Osteoblast (primary cell): ENCODE measurements at regions not wholly inside any gene's neighbourhood (a gene's known extent, or its start where the extent isn't known, plus 50 kb on each side); places are given as distances from the start of the nearest gene placed in this dataset.

ENCODE experiments used
- DNase-seq: peaks from one replicate; pipeline ENCODE4 v3.0.0; 2011; ENCODE audit warnings: low spot score, mixed read lengths; ENCODE audit not compliant: insufficient read length; ENCODE audit errors: missing footprints
- H2AFZ ChIP-seq: 2 replicates; pipeline ENCODE4 v1.6.0; 2011; ENCODE audit warnings: mild to moderate bottlenecking, low read length
- H3K27ac ChIP-seq: 2 replicates; pipeline ENCODE4 v1.5.1; 2011; ENCODE audit warnings: mild to moderate bottlenecking, low read depth, low read length, moderate library complexity
- H3K27me3 ChIP-seq: 2 replicates; pipeline ENCODE4 v1.6.0; 2012; ENCODE audit warnings: mild to moderate bottlenecking, control low read depth, inconsistent platforms, low read length, moderate library complexity; ENCODE audit not compliant: insufficient read depth
- H3K36me3 ChIP-seq: 2 replicates; pipeline ENCODE4 v1.5.1; 2011; ENCODE audit warnings: mild to moderate bottlenecking, low read length, control low read depth, moderate library complexity; ENCODE audit not compliant: insufficient read depth
- H3K4me1 ChIP-seq: 2 replicates; pipeline ENCODE4 v1.5.1; 2011; ENCODE audit warnings: mild to moderate bottlenecking, low read length, control low read depth, moderate library complexity; ENCODE audit not compliant: insufficient read depth
- H3K4me2 ChIP-seq: 2 replicates; pipeline ENCODE4 v1.6.0; 2011; ENCODE audit warnings: mild to moderate bottlenecking, low read length; ENCODE audit not compliant: insufficient read depth
- H3K4me3 ChIP-seq: fragments of 200-600 bp; sonication (generic); 3 replicates; pipeline ENCODE4 v1.5.1; 2012; ENCODE audit warnings: mild to moderate bottlenecking, low read length, inconsistent platforms; ENCODE audit not compliant: insufficient read depth
- H3K79me2 ChIP-seq: 2 replicates; pipeline ENCODE4 v1.6.0; 2012; ENCODE audit warnings: mild to moderate bottlenecking, low read length, control low read depth, inconsistent platforms; ENCODE audit not compliant: insufficient read depth
- H3K9me3 ChIP-seq: 2 replicates; pipeline ENCODE4 v1.5.1; 2011; ENCODE audit warnings: low read depth, low read length, control low read depth
- H4K20me1 ChIP-seq: 2 replicates; pipeline ENCODE4 v1.6.0; 2012; ENCODE audit warnings: mild to moderate bottlenecking, low read length, control low read depth; ENCODE audit not compliant: insufficient read depth
- CTCF ChIP-seq: IDR thresholded peaks from 2 replicates; pipeline ENCODE4 v1.5.1; 2011; ENCODE audit warnings: mild to moderate bottlenecking, low read depth, low read length, moderate library complexity; ENCODE audit errors: extremely low read depth

- no peaks in the 10 kb centered on the region for H3K36me3 ChIP-seq
- H3K9me3 ChIP-seq, result no peaks in the 10 kb centered on the region
- H3K79me2 ChIP-seq, result no peaks in the 10 kb centered on the region
- H3K27ac ChIP-seq, result no peak overlapping the region
- DNase-seq, result no peak
- H3K4me3 ChIP-seq, result no peak overlapping the region
- no peaks in the 10 kb centered on the region for H3K4me1 ChIP-seq
- no peaks in the 10 kb centered on the region for H3K27me3 ChIP-seq
- TF ChIP-seq CTCF, result no peak
- no peak overlapping the region for H3K4me2 ChIP-seq
- H2AFZ ChIP-seq, result no peak overlapping the region
- H4K20me1 ChIP-seq, result no peaks in the 10 kb centered on the region
Measured at GRCh38 chr1:208455821-208456220, 211.6 kb upstream of the PLXNA2 start.

- Histone ChIP-seq H3K36me3 (no peaks in the 10 kb centered on the region), H3K27ac (no peak overlapping the region), H3K4me1 (no peaks in the 10 kb centered on the region), H3K79me2 (no peaks in the 10 kb centered on the region), H3K4me2 (no peak overlapping the region), H4K20me1 (no peaks in the 10 kb centered on the region), H3K4me3 (no peak overlapping the region), H3K9me3 (no peaks in the 10 kb centered on the region), H2AFZ (no peak overlapping the region), H3K27me3 (no peaks in the 10 kb centered on the region)
- DNase-seq, result no peak
- no peak for TF ChIP-seq CTCF
Measured at GRCh38 chr1:208456487-208456886, 212.3 kb upstream of the PLXNA2 start.

DNA sequence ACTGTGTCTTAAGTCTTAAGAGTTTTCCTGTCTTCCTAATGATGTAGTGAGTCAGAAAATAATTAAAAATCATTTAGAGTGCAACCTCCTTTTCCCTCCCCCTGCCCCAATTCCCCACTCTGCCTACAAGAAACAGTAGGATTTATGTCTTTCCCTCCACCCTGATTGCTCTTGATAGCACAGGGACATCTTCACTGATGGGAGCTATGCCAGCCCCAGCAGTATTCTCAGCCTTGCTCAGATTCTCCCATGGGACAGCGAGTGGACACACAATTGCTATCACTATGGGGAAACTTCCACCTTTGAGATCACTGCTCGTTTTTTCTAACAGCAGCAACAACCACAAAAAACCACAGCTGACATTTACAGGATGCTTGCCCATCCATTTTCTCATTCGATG, 216.6 kb upstream of the PLXNA2 start:
- TF ChIP-seq CTCF, result no peak
- no peaks in the 10 kb centered on the region for H3K36me3 ChIP-seq
- H3K9me3 ChIP-seq, result no peaks in the 10 kb centered on the region
- no peaks in the 10 kb centered on the region for H4K20me1 ChIP-seq
- no peaks in the 10 kb centered on the region for H3K4me1 ChIP-seq
- no peak overlapping the region for H3K4me2 ChIP-seq
- H3K79me2 ChIP-seq, result no peaks in the 10 kb centered on the region
- no peaks in the 10 kb centered on the region for H3K27me3 ChIP-seq
- no peak overlapping the region for H3K4me3 ChIP-seq
- no peak overlapping the region for H3K27ac ChIP-seq
- no peak overlapping the region for H2AFZ ChIP-seq
- DNase-seq, result no peak

- Histone ChIP-seq H4K20me1 (no peaks in the 10 kb centered on the region), H3K27me3 (no peaks in the 10 kb centered on the region), H3K27ac (no peak overlapping the region), H3K9me3 (no peaks in the 10 kb centered on the region), H3K36me3 (no peaks in the 10 kb centered on the region), H3K4me2 (no peak overlapping the region), H3K4me1 (no peaks in the 10 kb centered on the region), H3K79me2 (no peaks in the 10 kb centered on the region), H2AFZ (no peak overlapping the region), H3K4me3 (no peak overlapping the region)
- peak; percentile 24 for TF ChIP-seq CTCF
- no peak for DNase-seq
Measured at GRCh38 chr1:208461680-208462079, 217.5 kb upstream of the PLXNA2 start.
